HG02759 (cell line): ENCODE measurements at regions not wholly inside any gene's neighbourhood (a gene's known extent, or its start where the extent isn't known, plus 50 kb on each side); places are given as distances from the start of the nearest gene placed in this dataset.

Source experiments
- ATAC-seq: cut with Tn5 transposase; IDR thresholded peaks from one replicate; pipeline ENCODE4 v1.9.1; 2021; ENCODE audit warnings: mild to moderate bottlenecking, moderate library complexity; ENCODE audit not compliant: unreplicated experiment

- no peak for ATAC-seq
Measured at GRCh38 chr7:46205478-46205877, 284.4 kb upstream of the IGFBP3 start.

GRCh38 chr7:46203926-46204325 is 282.9 kb upstream of the IGFBP3 start:
- ATAC-seq: no peak

GRCh38 chr7:46202379-46202778 is 281.3 kb upstream of the IGFBP3 start:
- ATAC-seq: no peak

GRCh38 chr7:46201961-46202360 is 280.9 kb upstream of the IGFBP3 start:
- no peak for ATAC-seq

GRCh38 chr7:46198701-46199100 is 277.6 kb upstream of the IGFBP3 start:
- no peak for ATAC-seq

- ATAC-seq: no peak
Measured at GRCh38 chr7:46197785-46198540, 276.9 kb upstream of the IGFBP3 start.

GRCh38 chr7:46195934-46196333 is 274.9 kb upstream of the IGFBP3 start:
- ATAC-seq: no peak

GRCh38 chr7:46192271-46192670 is 271.2 kb upstream of the IGFBP3 start:
- no peak for ATAC-seq

GRCh38 chr7:46191776-46192175 is 270.7 kb upstream of the IGFBP3 start:
- ATAC-seq: no peak

GRCh38 chr7:46191296-46191695 is 270.2 kb upstream of the IGFBP3 start:
- ATAC-seq: no peak

- ATAC-seq: no peak
Measured at GRCh38 chr7:46189255-46189790, 268.3 kb upstream of the IGFBP3 start.

- ATAC-seq: no peak
Measured at GRCh38 chr7:46186131-46186530, 265.1 kb upstream of the IGFBP3 start.

GRCh38 chr7:46179061-46179610 is 258.1 kb upstream of the IGFBP3 start:
- no peak for ATAC-seq

- no peak for ATAC-seq
Measured at GRCh38 chr7:46178661-46179060, 257.6 kb upstream of the IGFBP3 start.

- no peak for ATAC-seq
Measured at GRCh38 chr7:46177821-46178220, 256.7 kb upstream of the IGFBP3 start.

- no peak for ATAC-seq
Measured at GRCh38 chr7:46175221-46175620, 254.1 kb upstream of the IGFBP3 start.

- no peak for ATAC-seq
Measured at GRCh38 chr7:46174196-46174580, 253.1 kb upstream of the IGFBP3 start.

GRCh38 chr7:46173476-46174195 is 252.6 kb upstream of the IGFBP3 start:
- no peak for ATAC-seq

GRCh38 chr7:46170792-46171191 is 249.7 kb upstream of the IGFBP3 start:
- no peak for ATAC-seq

- no peak for ATAC-seq
Measured at GRCh38 chr7:46170021-46170420, 248.9 kb upstream of the IGFBP3 start.

GRCh38 chr7:46169384-46169755 is 248.3 kb upstream of the IGFBP3 start:
- no peak for ATAC-seq
